GM21825 (cell line): ENCODE measurements at regions not wholly inside any gene's neighbourhood (a gene's known extent, or its start where the extent isn't known, plus 50 kb on each side); places are given as distances from the start of the nearest gene placed in this dataset.

Experiments
- ATAC-seq: cut with Tn5 transposase; IDR thresholded peaks from one replicate; pipeline ENCODE4 v1.9.1; 2021; ENCODE audit warnings: mild to moderate bottlenecking, moderate library complexity; ENCODE audit not compliant: unreplicated experiment

DNA sequence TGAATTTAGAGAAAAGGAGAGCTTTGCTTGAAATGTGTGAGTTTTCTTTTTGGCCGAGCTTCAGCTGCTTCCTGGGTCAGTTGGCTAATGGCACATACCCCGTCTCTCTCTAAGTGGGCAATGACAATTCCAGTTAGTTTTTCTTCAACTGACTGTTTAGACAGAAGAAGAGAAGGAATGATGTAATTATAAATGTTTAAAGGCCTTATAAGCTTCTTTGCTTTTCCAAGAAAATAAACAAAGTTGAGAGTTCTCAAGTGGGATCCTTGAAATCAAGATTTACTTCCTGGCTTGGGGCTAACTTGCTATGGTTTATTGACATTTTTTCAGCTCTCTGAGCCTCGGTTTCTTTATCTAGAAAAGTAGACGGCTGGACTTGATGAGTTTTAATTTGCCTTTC is 794.9 kb upstream of the ACVR2A start:
- ATAC-seq, result no peak

DNA sequence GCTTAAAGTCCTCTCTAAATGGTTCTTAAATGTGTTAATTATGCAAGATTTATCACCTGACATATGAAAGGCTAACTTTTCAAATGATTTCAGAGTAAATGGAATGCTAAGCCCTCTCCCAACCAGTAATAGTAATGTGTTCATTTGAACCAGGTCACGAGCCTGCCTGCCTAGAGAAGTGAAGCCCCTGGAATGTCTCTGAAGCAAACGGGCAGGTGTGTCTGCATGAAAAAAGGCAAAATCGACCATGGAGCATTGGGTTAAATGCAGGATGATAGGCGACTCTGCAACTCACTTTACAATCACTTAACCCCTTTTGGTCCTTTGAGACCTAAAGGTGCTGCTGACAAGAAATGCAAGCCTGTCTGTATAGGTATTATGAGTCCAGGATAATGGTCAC is 798.4 kb upstream of the ACVR2A start:
- no peak for ATAC-seq

GRCh38 chr2:147045113-147045512 is 799.7 kb upstream of the ACVR2A start:
- peak; percentile 61 for ATAC-seq

DNA sequence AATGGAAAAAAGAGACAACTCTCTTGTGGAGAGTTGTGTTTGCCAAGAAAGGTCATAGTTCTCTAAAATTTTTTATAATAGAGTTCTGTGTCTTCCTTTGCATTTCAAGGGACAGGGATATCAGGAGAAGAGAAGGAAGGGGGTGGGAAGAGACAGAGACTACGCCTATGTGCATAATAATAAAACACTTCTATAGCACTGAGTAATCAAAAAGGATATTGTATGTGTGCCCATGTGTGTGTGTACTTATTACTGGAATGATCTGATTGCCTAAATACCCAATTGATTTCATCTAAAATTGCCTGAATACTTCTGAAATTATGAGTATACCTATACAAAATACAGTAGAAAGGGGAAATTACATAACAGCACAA is 803.7 kb upstream of the ACVR2A start:
- no peak for ATAC-seq

DNA sequence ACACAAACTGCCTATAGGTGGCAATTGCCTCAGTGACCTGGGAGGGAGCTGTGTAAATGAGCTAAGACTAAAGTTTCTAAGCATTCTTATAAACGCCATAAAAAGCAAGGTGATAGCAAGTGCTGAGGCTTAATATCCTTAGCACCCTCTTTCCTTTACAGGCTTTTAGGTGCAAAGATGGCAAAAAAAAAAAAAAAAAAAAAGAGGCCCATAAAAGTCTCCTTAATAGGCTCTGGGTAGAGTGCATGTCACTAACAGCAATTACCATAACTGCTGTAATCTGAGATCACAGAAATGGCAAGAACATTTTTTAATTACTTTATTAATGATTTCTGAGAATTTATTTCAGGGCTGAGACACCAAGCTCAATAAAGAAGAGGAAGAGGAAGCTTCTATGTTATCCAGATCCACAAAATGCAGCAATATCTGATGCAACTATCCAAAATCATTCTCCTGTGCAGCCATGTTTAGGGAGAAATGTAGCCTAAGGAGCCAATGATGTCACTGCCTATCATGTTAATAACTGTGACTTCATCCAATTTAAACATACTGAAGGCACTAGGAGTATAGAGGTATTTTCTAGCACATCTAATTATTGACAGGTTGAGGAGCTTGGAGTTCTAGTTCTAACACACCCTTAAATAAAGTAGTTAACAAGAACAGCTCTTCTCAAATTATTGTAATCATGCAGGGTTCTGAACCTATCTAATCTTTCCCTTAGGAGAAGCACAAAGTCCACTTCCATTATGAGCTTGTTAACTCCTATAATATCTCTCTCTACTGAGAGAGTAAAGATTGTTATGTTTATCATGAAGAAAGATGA is 804.3 kb upstream of the ACVR2A start:
- ATAC-seq, result no peak

DNA sequence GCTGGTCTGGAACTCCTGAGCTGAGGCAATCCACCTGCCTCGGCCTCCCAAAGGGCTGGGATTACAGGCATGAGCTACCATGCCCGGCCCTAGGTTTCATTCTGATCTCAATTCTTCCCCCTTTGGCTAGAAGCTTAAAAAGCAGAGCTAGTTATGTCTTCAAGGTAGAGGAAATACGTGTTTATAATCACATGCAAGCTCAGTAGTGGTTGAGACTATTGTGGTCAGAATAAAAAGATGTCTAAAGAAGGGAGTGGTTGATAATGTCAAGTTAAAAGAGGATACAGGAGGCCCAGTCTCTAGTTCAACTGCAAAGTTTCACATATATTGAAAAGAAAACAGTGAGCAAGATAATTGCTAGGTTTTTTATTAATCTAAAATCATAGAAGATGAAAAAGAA is 807.8 kb upstream of the ACVR2A start:
- ATAC-seq, result no peak

DNA sequence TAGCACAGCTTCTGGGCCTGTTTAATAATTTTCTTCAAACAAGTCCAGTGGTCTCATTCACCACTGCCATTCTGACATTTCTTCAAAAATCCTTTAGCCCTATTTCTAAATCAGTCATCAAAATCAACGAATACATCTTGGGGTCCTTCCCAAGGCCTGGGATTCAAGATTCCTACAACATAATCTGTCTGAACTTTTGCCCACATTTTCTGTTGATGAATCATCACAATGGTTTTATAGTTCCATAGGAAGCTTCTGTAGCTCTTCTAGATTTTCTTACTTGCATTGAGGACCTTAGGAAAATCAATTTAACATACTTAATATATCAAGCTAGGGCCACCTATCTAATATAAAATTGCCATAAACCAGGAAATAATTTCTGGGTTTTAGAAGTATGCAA is 811.8 kb upstream of the ACVR2A start:
- ATAC-seq, result no peak

- no peak for ATAC-seq
Measured at GRCh38 chr2:147031897-147032296, 812.9 kb upstream of the ACVR2A start.

GRCh38 chr2:147030966-147031720 is 813.7 kb upstream of the ACVR2A start:
- ATAC-seq, result no peak

- ATAC-seq, result no peak
Measured at GRCh38 chr2:147027436-147027835, 817.4 kb upstream of the ACVR2A start.

DNA sequence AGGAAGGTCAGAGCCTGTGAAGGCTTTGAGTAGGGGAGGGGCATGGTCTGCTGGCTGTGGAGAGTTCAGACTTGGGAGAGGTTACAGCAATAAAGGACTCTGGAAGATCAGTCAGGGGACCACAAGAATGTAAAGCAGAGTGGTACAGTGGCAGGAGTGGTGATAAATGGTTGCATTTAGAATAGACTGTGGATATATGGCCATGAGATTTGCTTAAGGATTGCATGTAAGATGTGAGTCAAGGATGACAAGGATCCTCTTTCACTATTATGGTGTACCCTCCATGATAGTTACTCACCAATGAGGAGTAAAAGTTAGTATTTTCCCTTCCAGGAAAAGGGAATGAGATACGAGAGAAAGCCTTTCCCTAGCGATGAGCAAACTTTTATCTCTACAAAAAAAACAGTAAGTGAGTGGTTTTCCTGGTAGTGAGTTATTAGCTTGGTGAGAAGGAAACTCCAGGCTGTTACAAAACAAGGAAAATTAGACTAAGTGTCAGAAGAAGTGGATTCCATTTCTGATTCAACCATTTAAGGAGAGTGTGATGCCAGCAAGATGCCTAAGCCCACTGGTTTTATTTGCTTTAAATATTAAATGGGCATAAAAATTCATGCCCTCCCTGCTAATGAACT is 818.0 kb upstream of the ACVR2A start:
- ATAC-seq, result no peak

DNA sequence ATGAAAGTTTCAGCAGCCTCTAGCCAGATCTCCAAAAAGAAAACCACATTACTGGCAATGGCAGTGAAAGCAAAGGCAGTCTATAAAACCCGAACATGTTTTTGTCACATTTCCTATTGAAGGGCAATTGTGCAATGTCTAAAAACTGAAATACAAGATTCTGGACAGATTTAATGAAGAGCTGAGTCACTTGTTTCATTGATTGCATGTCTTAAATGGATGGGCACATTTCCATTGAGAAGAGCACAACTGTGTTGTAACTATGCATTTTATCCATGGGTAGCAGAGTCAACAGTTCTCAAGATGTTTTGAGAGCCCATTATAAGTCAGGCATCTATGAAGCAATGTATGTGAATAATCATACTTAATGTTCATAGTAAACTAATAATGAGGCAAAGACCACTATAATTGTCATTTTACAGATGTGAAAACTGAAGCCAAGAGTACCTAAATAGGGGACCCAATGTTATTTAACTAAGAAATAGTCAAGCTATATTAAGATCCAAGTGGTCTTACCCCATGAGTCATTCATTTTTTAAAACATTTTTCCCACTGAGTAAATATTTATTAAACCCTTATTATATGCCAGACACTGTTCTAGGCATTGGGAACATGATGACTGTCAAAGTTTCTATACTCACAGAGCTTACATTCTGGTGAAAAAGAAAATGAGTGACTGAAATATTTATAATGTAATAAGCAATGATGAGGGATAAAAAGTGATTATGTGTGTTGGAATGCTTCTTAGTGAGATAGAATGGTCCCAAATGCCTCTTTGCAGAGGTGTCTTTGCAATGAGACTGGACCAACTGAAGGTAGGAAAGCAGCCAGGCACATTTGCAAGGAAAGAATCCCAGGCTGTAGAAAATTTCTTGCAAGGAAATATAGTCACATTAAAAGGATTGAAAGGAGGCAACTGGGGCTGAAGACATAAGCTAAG is 818.9 kb upstream of the ACVR2A start:
- ATAC-seq, result no peak

DNA sequence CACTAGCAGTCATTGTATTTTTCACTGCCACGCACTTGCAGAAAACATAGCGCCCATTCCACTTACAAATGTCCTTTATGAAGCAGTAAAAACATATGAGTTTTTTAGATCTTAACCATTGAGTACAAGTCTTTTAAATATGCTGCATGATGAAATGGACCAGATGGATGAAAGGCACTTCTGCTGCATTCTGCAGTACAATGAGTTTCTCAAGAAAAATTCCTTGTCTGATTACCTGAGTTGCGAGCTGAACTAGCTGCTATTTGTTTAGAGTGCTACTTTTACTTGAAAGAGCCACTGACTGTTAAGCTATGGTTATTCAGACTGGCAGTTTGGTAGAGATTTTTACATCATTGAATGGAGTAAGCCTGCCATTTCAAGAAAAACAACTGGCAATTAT is 825.5 kb upstream of the ACVR2A start:
- ATAC-seq, result no peak

- ATAC-seq, result no peak
Measured at GRCh38 chr2:147017951-147018645, 826.7 kb upstream of the ACVR2A start.

DNA sequence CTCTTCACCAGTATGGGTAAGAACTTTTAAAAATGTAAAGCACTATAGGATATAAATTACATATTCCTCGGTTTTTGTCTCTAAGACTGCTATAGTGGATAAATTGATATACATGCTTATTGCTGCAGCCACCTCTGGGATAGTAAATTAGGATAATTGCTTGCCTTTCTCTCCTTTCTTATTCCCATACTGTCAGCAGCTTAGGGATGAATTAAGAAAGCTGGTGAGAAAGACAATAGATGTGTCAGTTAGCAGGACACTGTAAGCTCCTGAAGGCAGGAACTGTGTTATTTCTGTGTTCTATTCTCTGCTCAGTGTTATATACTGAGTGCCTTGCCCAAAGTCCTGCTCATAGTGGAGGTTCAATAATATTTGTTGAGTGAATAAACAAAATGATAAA is 828.6 kb upstream of the ACVR2A start:
- ATAC-seq, result no peak

DNA sequence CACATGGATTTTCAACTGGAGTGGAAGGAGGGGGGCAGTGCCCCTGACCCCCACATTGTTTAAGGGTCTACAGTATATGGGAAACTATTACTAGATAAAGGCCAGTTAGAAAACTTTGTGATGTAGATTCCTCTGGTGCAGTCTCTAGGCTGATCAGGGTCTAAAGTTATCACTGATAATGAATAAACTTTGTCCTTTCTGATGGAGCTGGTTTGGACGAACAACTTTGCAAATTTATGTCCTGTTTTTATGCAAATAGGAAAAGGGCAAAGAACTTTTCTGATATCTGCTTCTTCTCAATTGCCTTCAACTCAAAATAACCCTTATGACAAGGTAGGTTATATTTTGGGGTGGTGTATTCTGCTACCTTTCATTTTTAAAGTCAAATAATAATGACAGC is 829.2 kb upstream of the ACVR2A start:
- no peak for ATAC-seq

- ATAC-seq, result no peak
Measured at GRCh38 chr2:147013696-147014392, 831.0 kb upstream of the ACVR2A start.

DNA sequence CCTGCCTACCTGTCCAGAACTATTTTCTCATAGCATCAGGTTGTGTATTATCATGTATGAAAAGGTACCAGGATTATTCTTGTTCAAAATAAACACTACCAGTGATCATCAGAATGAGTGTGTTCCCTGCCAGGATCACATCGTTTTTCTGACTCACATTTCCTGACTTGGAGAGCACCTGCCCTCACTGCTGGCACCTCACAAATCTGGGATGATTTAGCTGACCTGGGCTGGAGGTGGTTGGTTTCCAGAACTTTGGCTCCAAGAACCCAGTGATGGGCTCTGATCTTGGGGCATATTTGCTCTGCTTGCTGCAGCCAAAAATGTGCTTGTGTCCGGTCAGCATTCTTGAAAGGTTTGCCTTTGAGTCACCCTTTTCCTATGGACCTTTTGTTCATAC is 836.3 kb upstream of the ACVR2A start:
- ATAC-seq, result no peak

GRCh38 chr2:147006736-147007141 is 838.1 kb upstream of the ACVR2A start:
- no peak for ATAC-seq

DNA sequence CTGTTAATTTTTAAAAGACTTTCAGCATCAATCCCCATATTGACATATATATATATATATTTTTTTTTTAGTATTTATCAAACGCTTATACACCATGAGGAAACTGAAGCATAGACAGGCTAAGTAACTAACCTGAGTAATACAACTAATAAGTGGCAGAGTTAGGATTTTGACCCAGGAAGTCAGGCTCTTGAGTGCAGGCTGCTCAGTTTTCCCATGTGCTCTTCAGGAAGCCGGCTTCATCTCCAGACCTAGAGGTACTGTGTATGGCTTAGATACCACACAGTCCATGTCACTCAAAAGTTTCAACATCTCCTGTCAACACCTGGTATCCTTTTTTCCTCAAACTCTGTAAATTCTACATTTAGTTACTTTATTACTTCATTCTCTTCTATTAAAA is 841.7 kb upstream of the ACVR2A start:
- ATAC-seq, result no peak
